RPMI8226 (cell line): ENCODE measurements at regions not wholly inside any gene's neighbourhood (a gene's known extent, or its start where the extent isn't known, plus 50 kb on each side); places are given as distances from the start of the nearest gene placed in this dataset.

Experiments
- DNase-seq: peaks from one replicate; pipeline ENCODE4 v3.0.0-alpha.2; 2015

- no peak for DNase-seq
Measured at GRCh38 chr2:19232312-19232711, 126.1 kb downstream of the OSR1 start.

- DNase-seq = no peak
Measured at GRCh38 chr2:19231625-19232024, 126.8 kb downstream of the OSR1 start.

GRCh38 chr2:19230626-19231025 is 127.8 kb downstream of the OSR1 start:
- DNase-seq = no peak

- no peak for DNase-seq
Measured at GRCh38 chr2:19228715-19229114, 129.7 kb downstream of the OSR1 start.

- no peak for DNase-seq
Measured at GRCh38 chr2:19228181-19228593, 130.2 kb downstream of the OSR1 start.

GRCh38 chr2:19226871-19227270 is 131.6 kb downstream of the OSR1 start:
- DNase-seq = no peak

- DNase-seq = no peak
Measured at GRCh38 chr2:19226386-19226785, 132.0 kb downstream of the OSR1 start.

GRCh38 chr2:19225931-19226330 is 132.5 kb downstream of the OSR1 start:
- DNase-seq = no peak

GRCh38 chr2:19225126-19225525 is 133.3 kb downstream of the OSR1 start:
- DNase-seq = no peak

GRCh38 chr2:19224486-19224885 is 133.9 kb downstream of the OSR1 start:
- DNase-seq = no peak

- no peak for DNase-seq
Measured at GRCh38 chr2:19224011-19224410, 134.4 kb downstream of the OSR1 start.

- DNase-seq = no peak
Measured at GRCh38 chr2:19219060-19219459, 139.4 kb downstream of the OSR1 start.

GRCh38 chr2:19218166-19218565 is 140.3 kb downstream of the OSR1 start:
- no peak for DNase-seq

- no peak for DNase-seq
Measured at GRCh38 chr2:19216676-19217602, 141.5 kb downstream of the OSR1 start.

GRCh38 chr2:19216238-19216637 is 142.2 kb downstream of the OSR1 start:
- no peak for DNase-seq

GRCh38 chr2:19214682-19215391 is 143.6 kb downstream of the OSR1 start:
- DNase-seq = no peak

GRCh38 chr2:19209575-19210341 is 148.7 kb downstream of the OSR1 start:
- no peak for DNase-seq

GRCh38 chr2:19208479-19209199 is 149.8 kb downstream of the OSR1 start:
- no peak for DNase-seq

GRCh38 chr2:19207452-19207851 is 151.0 kb downstream of the OSR1 start:
- DNase-seq = no peak

- no peak for DNase-seq
Measured at GRCh38 chr2:19205983-19206533, 152.4 kb downstream of the OSR1 start.

GRCh38 chr2:19203866-19204265 is 154.6 kb downstream of the OSR1 start:
- no peak for DNase-seq

GRCh38 chr2:19201911-19202462 is 156.4 kb downstream of the OSR1 start:
- no peak for DNase-seq
